GM21381 (cell line): ENCODE measurements at regions not wholly inside any gene's neighbourhood (a gene's known extent, or its start where the extent isn't known, plus 50 kb on each side); places are given as distances from the start of the nearest gene placed in this dataset.
"Not testable (repeated sequence)": the region's sequence is repeated elsewhere in the genome, so short reads cannot be mapped to it uniquely, and the experiment has no call there.

Source experiments
- ATAC-seq: cut with Tn5 transposase; IDR thresholded peaks from one replicate; pipeline ENCODE4 v1.9.1; 2021; ENCODE audit warnings: mild to moderate bottlenecking, moderate library complexity; ENCODE audit not compliant: unreplicated experiment

- ATAC-seq, result no peak
Measured at GRCh38 chr11:24226606-24227005, 270.2 kb upstream of the LUZP2 start.

- ATAC-seq, result no peak
Measured at GRCh38 chr11:24233041-24233440, 263.8 kb upstream of the LUZP2 start.

- ATAC-seq, result no peak
Measured at GRCh38 chr11:24234822-24235508, 261.9 kb upstream of the LUZP2 start.

GRCh38 chr11:24238771-24239645 is 257.8 kb upstream of the LUZP2 start:
- no peak for ATAC-seq

GRCh38 chr11:24239930-24240329 is 256.9 kb upstream of the LUZP2 start:
- no peak for ATAC-seq

GRCh38 chr11:24240496-24241175 is 256.2 kb upstream of the LUZP2 start:
- ATAC-seq, result no peak

GRCh38 chr11:24246715-24247114 is 250.1 kb upstream of the LUZP2 start:
- no peak for ATAC-seq

GRCh38 chr11:24247846-24248245 is 249.0 kb upstream of the LUZP2 start:
- ATAC-seq, result no peak

GRCh38 chr11:24249921-24250320 is 246.9 kb upstream of the LUZP2 start:
- ATAC-seq, result no peak

- no peak for ATAC-seq
Measured at GRCh38 chr11:24253237-24253760, 243.6 kb upstream of the LUZP2 start.

GRCh38 chr11:24264868-24265267 is 232.0 kb upstream of the LUZP2 start:
- no peak for ATAC-seq

GRCh38 chr11:24267014-24267413 is 229.8 kb upstream of the LUZP2 start:
- no peak for ATAC-seq

- no peak for ATAC-seq
Measured at GRCh38 chr11:24271798-24272197, 225.1 kb upstream of the LUZP2 start.

GRCh38 chr11:24274214-24274781 is 222.6 kb upstream of the LUZP2 start:
- not testable (repeated sequence) for ATAC-seq

- ATAC-seq, result no peak
Measured at GRCh38 chr11:24286238-24286637, 210.6 kb upstream of the LUZP2 start.

GRCh38 chr11:24289301-24289700 is 207.6 kb upstream of the LUZP2 start:
- no peak for ATAC-seq

- ATAC-seq, result no peak
Measured at GRCh38 chr11:24293964-24294363, 202.9 kb upstream of the LUZP2 start.

GRCh38 chr11:24295360-24295759 is 201.5 kb upstream of the LUZP2 start:
- no peak for ATAC-seq

GRCh38 chr11:24297461-24297860 is 199.4 kb upstream of the LUZP2 start:
- ATAC-seq, result no peak

GRCh38 chr11:24298146-24298545 is 198.7 kb upstream of the LUZP2 start:
- no peak for ATAC-seq

GRCh38 chr11:24311974-24312373 is 184.9 kb upstream of the LUZP2 start:
- no peak for ATAC-seq
